Tibial nerve (tissue), 3 donors: ENCODE measurements at regions not wholly inside any gene's neighbourhood (a gene's known extent, or its start where the extent isn't known, plus 50 kb on each side); places are given as distances from the start of the nearest gene placed in this dataset.
A peak's percentile ranks its signal among the peaks of the same experiment; 100 is the strongest.

Source experiments
- POLR2A ChIP-seq, 2 donors: fragments of 450-650 bp; IDR thresholded peaks; one replicate each; pipeline ENCODE4 v1.6.1; 2017; ENCODE audit warnings: antibody characterized with exemption in 2 of 2, mild to moderate bottlenecking in 2 of 2, moderate library complexity in 2 of 2
- TF ChIP-seq, protein P1 (sequence below), 5 experiments: fragments of 200-600 bp in 3 of 5; fragments of 450-650 bp in 2 of 5; sonication (generic) in 3 of 5; IDR thresholded peaks; one replicate each; pipeline ENCODE4 v1.5.1; 2016 to 2019; ENCODE audit warnings: antibody characterized with exemption in 5 of 5, mild to moderate bottlenecking in 3 of 5, moderate library complexity in 2 of 5

DNA sequence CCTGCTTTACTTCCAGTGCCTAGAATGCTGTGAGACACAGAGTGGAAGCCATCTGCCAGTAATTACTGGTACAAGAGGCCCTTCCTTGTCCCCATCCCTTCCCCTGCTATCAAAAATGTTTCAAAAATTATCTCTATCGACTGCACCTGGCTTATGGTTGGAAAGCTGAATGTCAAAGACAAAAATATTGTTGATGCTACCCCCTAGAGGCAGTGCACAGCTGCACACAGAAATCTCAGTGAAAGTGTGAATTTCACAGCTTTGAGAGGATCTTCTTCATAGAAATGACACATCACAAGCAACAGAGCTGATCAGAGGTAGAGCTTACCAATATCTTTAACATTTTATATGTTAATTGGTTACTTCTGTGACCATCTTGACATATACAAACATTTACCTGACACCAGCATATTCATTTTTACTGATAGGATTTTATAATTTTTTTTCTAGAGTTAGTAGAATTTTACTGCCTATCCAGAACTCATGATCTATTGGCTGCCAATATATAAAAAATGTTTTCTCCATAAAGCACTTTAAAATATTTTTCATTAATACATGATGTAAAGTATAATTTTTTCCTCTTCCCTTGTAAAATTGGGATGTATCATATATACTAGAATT, 138.0 kb downstream of the AACS start:
- TF ChIP-seq, protein P1, sequence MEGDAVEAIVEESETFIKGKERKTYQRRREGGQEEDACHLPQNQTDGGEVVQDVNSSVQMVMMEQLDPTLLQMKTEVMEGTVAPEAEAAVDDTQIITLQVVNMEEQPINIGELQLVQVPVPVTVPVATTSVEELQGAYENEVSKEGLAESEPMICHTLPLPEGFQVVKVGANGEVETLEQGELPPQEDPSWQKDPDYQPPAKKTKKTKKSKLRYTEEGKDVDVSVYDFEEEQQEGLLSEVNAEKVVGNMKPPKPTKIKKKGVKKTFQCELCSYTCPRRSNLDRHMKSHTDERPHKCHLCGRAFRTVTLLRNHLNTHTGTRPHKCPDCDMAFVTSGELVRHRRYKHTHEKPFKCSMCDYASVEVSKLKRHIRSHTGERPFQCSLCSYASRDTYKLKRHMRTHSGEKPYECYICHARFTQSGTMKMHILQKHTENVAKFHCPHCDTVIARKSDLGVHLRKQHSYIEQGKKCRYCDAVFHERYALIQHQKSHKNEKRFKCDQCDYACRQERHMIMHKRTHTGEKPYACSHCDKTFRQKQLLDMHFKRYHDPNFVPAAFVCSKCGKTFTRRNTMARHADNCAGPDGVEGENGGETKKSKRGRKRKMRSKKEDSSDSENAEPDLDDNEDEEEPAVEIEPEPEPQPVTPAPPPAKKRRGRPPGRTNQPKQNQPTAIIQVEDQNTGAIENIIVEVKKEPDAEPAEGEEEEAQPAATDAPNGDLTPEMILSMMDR (IDR thresholded peaks at IDR 0.05): peak in 2 of 5 experiments; percentile 18 to 23
- TF ChIP-seq POLR2A (IDR thresholded peaks at IDR 0.05): no peak
